HUDEP-2 (cell line): ENCODE measurements at regions not wholly inside any gene's neighbourhood (a gene's known extent, or its start where the extent isn't known, plus 50 kb on each side); places are given as distances from the start of the nearest gene placed in this dataset.

Experiments used
- DNase-seq, 76 experiments: peaks; one replicate each; lab custom pipeline; 2025; ENCODE audit not compliant: unreplicated experiment in 76 of 76; lab: John Stamatoyannopoulos, UW

- no peak for DNase-seq
Observed at GRCh38 chr14:62002642-62003041, 240.4 kb downstream of the SNAPC1 start.

- DNase-seq: no peak
Observed at GRCh38 chr14:62003701-62004100, 241.5 kb downstream of the SNAPC1 start.

GRCh38 chr14:62006116-62006731 is 244.0 kb downstream of the SNAPC1 start:
- DNase-seq: no peak

GRCh38 chr14:62015243-62015642 is 253.0 kb downstream of the SNAPC1 start:
- no peak for DNase-seq

- DNase-seq: no peak
Observed at GRCh38 chr14:62015945-62016344, 253.7 kb downstream of the SNAPC1 start.

GRCh38 chr14:62017651-62018230 is 255.5 kb downstream of the SNAPC1 start:
- DNase-seq: no peak

DNA sequence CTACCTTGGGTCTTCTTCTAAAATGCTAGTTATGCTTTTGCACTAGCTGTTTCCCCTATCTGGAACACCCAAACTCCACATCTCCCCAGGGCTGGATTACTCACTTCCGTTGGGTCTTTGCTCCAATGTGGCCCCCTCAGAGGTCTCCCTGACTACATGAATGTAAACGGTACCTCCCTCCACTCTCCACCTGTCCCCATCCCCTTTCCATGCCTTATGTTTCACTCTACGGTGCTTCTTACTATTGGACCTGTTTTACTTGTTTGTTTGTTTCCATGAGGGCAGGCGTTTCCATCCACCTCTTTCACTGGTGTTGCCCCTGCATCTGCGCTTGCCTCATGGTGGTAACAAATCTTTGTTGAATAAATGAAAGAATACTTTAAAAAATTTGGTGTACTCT is 256.4 kb downstream of the SNAPC1 start:
- DNase-seq: no peak

- no peak for DNase-seq
Observed at GRCh38 chr14:62027958-62028357, 265.7 kb downstream of the SNAPC1 start.

GRCh38 chr14:62029569-62029924 is 267.3 kb downstream of the SNAPC1 start:
- no peak for DNase-seq

DNA sequence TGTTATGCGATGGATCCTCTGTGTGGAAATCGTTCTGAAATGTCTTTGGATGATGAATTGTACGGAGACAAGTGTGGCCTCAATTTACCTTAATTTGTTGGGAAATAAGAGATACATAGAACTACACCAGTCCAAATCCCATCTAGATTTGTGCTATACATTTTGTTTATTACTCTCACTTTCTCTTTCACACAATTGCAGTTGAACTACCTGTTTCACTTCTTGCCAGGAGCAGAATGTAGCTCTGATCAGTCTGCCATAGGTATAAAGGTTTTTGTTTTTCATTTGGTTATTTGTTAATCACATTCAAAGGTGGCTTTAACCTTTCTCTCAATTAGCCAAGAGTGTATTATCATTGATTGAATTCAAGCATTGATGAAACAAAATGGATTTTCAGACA is 268.2 kb downstream of the SNAPC1 start:
- DNase-seq: no peak

DNA sequence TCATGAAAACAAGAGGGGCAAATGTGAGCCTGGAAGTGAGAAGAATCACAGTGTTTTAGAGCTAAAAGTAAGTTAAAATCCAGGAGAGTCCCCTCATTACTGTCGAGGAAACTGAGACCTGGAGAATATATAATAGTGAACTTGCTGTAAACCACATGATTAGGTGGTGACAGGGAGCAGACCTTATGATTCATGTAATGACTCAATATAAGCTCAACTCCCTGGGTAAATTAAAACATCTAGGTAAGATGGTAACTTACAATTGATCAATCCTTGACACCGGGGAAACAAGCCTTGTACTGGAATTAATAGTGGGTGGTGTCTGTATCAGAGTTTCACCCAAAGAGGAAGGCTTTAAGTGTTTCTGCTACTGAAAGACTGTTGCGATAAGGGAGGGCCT is 269.3 kb downstream of the SNAPC1 start:
- DNase-seq: no peak

- DNase-seq: no peak
Observed at GRCh38 chr14:62053188-62053587, 291.0 kb downstream of the SNAPC1 start.

GRCh38 chr14:62056789-62057188 is 294.6 kb downstream of the SNAPC1 start:
- DNase-seq: no peak

- DNase-seq: no peak
Observed at GRCh38 chr14:62062645-62063044, 300.4 kb downstream of the SNAPC1 start.

GRCh38 chr14:62064751-62065323 is 302.6 kb downstream of the SNAPC1 start:
- no peak for DNase-seq

GRCh38 chr14:62066304-62066703 is 304.1 kb downstream of the SNAPC1 start:
- no peak for DNase-seq

GRCh38 chr14:62071039-62071438 is 308.8 kb downstream of the SNAPC1 start:
- no peak for DNase-seq

GRCh38 chr14:62076368-62076767 is 314.1 kb downstream of the SNAPC1 start:
- no peak for DNase-seq

GRCh38 chr14:62076825-62077605 is 314.8 kb downstream of the SNAPC1 start:
- no peak for DNase-seq

- no peak for DNase-seq
Observed at GRCh38 chr14:62077676-62078261, 315.5 kb downstream of the SNAPC1 start.

- no peak for DNase-seq
Observed at GRCh38 chr14:62079038-62079437, 316.8 kb downstream of the SNAPC1 start.
